ENCODE measurements at regions not wholly inside any gene's neighbourhood (a gene's known extent, or its start where the extent isn't known, plus 50 kb on each side); places are given as distances from the start of the nearest gene placed in this dataset.

DNA sequence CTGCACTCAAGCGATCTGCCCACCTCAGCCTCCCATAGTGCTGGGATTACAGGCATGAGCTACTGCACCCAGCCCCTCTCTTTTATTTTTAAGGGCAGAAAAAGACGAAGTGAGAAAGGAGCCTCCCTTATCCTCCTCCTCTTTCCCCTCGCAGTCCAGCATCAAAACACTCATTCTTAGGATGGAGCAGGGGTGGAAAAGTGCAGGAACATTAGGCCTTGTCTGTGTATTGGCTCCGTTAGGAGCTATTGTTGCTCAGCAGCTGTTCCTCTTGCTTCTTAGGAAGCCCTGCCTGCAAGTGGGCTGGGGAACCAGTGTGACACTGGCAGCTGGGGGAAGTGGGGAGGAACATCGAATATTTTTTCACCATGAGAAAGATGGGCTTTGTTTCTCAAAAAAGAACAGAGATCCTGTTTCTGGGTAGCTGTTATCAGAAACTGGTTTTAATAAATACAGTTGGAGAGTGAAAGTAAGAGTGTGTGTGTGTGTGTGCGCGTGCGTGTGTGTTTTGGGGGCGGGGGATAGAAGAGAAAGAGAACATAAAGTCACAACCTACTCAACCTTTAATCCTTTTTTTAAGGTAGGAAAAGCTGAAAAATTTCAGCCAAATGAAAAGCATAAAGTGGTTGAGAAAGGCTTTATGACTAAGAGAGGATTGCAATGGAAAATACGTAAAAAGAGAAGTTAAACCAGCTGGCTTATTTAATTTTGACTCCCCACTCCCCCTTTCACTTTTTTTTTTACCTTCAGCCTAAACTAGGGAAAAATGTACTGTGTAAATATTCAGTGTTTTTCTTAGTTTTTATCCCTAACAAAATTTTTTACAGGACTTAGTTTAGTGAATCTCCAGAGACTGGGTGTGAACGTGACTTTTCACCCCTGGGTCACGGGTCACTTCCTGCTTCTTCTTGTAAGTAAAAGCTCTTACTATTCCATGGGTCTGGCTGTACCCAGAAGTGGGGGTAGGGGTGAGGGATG, 197.2 kb upstream of the PLEKHG7 start:
- Histone ChIP-seq H3K36me3 (no peaks in the 10 kb centered on the region), H3K9me3 (no peaks in the 10 kb centered on the region), H3K4me3 (no peak overlapping the region), H3K9ac (ENCODE audit: low read depth in 2 of 2, low read length in 2 of 2) (peak overlapping the region in 1 of 2 donors; percentile 27), H3K4me1 (peaks cover 8% of the 10 kb centered on the region), H3K27ac (peak overlapping the region; percentile 65), H3K27me3 (no peaks in the 10 kb centered on the region)
- peak; percentile 72 for DNase-seq
- intact Hi-C loops (cut with DNase I) = loop anchor here (10.0 kb wide), 1 partner anchor 59 kb away; no protein-coding TSS in a partner anchor
- no peak for TF ChIP-seq CTCF (IDR thresholded peaks at IDR 0.05)

DNA sequence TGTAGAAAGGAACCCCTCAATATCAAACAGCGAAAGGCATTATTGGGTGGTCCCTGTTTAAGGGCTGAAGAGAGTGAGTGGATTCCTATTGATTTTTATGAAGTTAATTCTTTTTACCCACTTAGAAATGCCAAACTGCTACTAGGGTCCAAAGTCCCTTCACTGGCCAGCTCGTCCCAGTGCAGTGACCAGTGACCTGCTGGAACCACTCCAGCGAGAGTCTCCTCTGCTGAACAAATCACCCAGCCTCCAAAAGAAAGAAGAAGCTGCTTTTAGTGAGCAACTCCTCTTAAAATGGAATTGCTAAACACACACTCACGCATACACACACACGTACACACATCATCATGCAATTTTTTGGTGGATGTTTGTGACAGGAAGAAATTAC, 198.2 kb upstream of the PLEKHG7 start:
- Histone ChIP-seq H3K9me3 (no peaks in the 10 kb centered on the region), H3K4me3 (no peak overlapping the region), H3K36me3 (no peaks in the 10 kb centered on the region), H3K27ac (peak overlapping the region; percentile 5), H3K4me1 (peaks cover 8% of the 10 kb centered on the region), H3K9ac (ENCODE audit: low read depth in 2 of 2, low read length in 2 of 2) (peak overlapping the region in 1 of 2 donors; percentile 36), H3K27me3 (no peaks in the 10 kb centered on the region)
- no peak for TF ChIP-seq CTCF (IDR thresholded peaks at IDR 0.05)
- DNase-seq = peak; percentile 38
- intact Hi-C loops (cut with DNase I) = loop anchor here (10.0 kb wide), 1 partner anchor 60 kb away; no protein-coding TSS in a partner anchor

- intact Hi-C loops (cut with DNase I) = loop anchor here (10.0 kb wide), 1 partner anchor 61 kb away; no protein-coding TSS in a partner anchor
- H3K9me3 ChIP-seq = no peaks in the 10 kb centered on the region
- no peak for DNase-seq
- peak overlapping the region in 1 of 2 donors; percentile 36 for H3K9ac ChIP-seq (ENCODE audit: low read depth in 2 of 2, low read length in 2 of 2)
- H3K27me3 ChIP-seq = no peaks in the 10 kb centered on the region
- no peak overlapping the region for H3K4me3 ChIP-seq
- no peak for TF ChIP-seq CTCF (IDR thresholded peaks at IDR 0.05)
- H3K4me1 ChIP-seq = peaks cover 8% of the 10 kb centered on the region
- no peaks in the 10 kb centered on the region for H3K36me3 ChIP-seq
- peak overlapping the region; percentile 5 for H3K27ac ChIP-seq
These were observed 198.7 kb upstream of the PLEKHG7 start for GRCh38 chr12:92503971-92504593.

DNA sequence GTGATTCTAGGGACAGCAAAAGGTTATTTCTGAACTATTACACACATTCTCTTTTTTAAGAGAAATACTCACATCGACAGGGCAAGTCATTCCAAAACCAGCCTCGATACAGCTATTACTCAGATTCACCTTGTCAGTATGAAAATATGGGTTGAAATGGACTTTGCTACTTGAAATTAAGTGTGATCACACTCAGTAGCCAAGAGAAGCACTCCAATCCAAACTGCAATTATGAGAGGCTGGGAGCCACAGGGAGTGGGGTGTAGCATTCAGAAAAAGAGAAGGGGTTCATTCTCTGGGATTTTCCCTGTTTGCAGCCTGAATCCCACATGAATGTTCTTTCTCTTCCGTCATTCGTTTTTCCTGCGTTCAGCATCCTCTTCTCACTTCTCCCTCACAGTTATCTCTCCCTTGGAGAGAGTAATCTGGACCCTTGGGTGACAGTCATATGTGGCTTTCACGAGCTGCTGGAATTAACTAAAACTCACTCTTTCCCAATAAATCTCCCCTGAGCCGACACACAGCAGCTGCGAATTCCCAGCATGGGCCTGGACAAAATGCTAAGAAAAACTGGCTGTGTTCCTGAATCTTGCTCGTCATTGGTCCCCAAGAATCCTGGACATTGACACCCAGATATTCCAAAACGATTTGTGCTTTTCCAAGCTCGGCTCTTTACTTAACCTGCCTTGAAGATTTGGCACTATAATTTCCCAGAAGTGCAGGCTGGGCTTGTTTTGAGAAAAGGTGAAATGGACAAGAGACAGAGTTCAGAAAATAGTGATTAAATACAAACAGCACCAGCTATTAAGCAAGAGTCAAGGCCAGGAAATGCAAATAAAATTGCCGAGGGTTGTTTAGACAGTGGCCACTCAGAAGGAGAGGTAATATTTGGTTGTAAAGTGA, 199.5 kb upstream of the PLEKHG7 start:
- no peaks in the 10 kb centered on the region for H3K9me3 ChIP-seq
- no peak for DNase-seq
- no peaks in the 10 kb centered on the region for H3K27me3 ChIP-seq
- no peaks in the 10 kb centered on the region for H3K36me3 ChIP-seq
- H3K4me1 ChIP-seq = peaks cover 8% of the 10 kb centered on the region
- TF ChIP-seq CTCF (IDR thresholded peaks at IDR 0.05) = no peak
- intact Hi-C loops (cut with DNase I) = loop anchor here (10.0 kb wide), 1 partner anchor 62 kb away; no protein-coding TSS in a partner anchor
- no peak overlapping the region for H3K4me3 ChIP-seq
- H3K9ac ChIP-seq (ENCODE audit: low read depth in 2 of 2, low read length in 2 of 2) = no peak overlapping the region
- H3K27ac ChIP-seq = peak overlapping the region; percentile 5

Data from colonic mucosa (tissue), 4 donors.